ENCODE measurements at regions not wholly inside any gene's neighbourhood (a gene's known extent, or its start where the extent isn't known, plus 50 kb on each side); places are given as distances from the start of the nearest gene placed in this dataset.

- TF ChIP-seq CTCF (conservative IDR thresholded peaks at IDR 0.05; ENCODE audit: low read length): no peak
- DNase-seq (ENCODE audit: low read depth): no peak
- no peak overlapping the region for H3K4me3 ChIP-seq (ENCODE audit: low read length)
Measured at GRCh38 chr12:60844875-60845274, 1249.0 kb downstream of the SLC16A7 start.

- TF ChIP-seq CTCF (conservative IDR thresholded peaks at IDR 0.05; ENCODE audit: low read length): no peak
- no peak for DNase-seq (ENCODE audit: low read depth)
- H3K4me3 ChIP-seq (ENCODE audit: low read length): no peak overlapping the region
Measured at GRCh38 chr12:60845696-60846095, 1249.9 kb downstream of the SLC16A7 start.

- no peak overlapping the region for H3K4me3 ChIP-seq (ENCODE audit: low read length)
- DNase-seq (ENCODE audit: low read depth): no peak
- TF ChIP-seq CTCF (conservative IDR thresholded peaks at IDR 0.05; ENCODE audit: low read length): no peak
Measured at GRCh38 chr12:60847281-60847680, 1251.5 kb downstream of the SLC16A7 start.

- no peak for TF ChIP-seq CTCF (conservative IDR thresholded peaks at IDR 0.05; ENCODE audit: low read length)
Measured at GRCh38 chr12:60849723-60850122, 1253.9 kb downstream of the SLC16A7 start.

GRCh38 chr12:60853407-60853806 lies 1257.6 kb downstream of the SLC16A7 start:
- TF ChIP-seq CTCF (conservative IDR thresholded peaks at IDR 0.05; ENCODE audit: low read length): no peak
- no peak overlapping the region for H3K4me3 ChIP-seq (ENCODE audit: low read length)
- no peak for DNase-seq (ENCODE audit: low read depth)

More at GRCh38 chr12:60849723-60850122, 1253.9 kb downstream of the SLC16A7 start:
- no peak for DNase-seq (ENCODE audit: low read depth)
- H3K4me3 ChIP-seq (ENCODE audit: low read length): no peak overlapping the region

GRCh38 chr12:60863421-60863820 lies 1267.6 kb downstream of the SLC16A7 start:
- no peak for DNase-seq (ENCODE audit: low read depth)
- no peak overlapping the region for H3K4me3 ChIP-seq (ENCODE audit: low read length)
- TF ChIP-seq CTCF (conservative IDR thresholded peaks at IDR 0.05; ENCODE audit: low read length): no peak

GRCh38 chr12:60872219-60872618 lies 1276.4 kb downstream of the SLC16A7 start:
- no peak overlapping the region for H3K4me3 ChIP-seq (ENCODE audit: low read length)
- no peak for TF ChIP-seq CTCF (conservative IDR thresholded peaks at IDR 0.05; ENCODE audit: low read length)
- DNase-seq (ENCODE audit: low read depth): no peak
